HG02610 (cell line): ENCODE measurements at regions not wholly inside any gene's neighbourhood (a gene's known extent, or its start where the extent isn't known, plus 50 kb on each side); places are given as distances from the start of the nearest gene placed in this dataset.

Experiments
- ATAC-seq: cut with Tn5 transposase; IDR thresholded peaks from one replicate; pipeline ENCODE4 v1.9.1; 2021; ENCODE audit warnings: mild to moderate bottlenecking, moderate library complexity; ENCODE audit not compliant: unreplicated experiment

GRCh38 chr19:32188921-32189320, 156.5 kb upstream of the ZNF507 start:
- ATAC-seq, result no peak

GRCh38 chr19:32189956-32190706, 155.3 kb upstream of the ZNF507 start:
- ATAC-seq, result no peak

DNA sequence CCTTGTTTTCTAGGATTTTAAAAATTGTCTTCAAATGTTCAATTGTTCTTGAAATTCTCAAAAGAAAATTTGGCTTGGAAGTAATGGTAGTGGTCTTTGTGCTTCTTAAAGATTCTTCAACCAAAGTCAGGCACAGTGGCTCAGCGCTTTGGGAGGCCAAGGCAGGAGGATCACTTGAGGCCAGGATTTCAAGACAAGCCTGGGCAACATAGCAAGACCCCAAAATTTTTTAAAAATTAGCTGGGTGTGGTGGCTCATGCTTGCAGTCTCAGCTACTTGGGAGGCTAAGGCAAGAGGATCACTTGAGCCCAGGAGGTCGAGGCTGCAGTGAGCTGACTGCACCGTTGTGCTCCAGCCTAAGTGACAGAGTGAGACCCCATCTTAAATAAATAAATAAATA, 153.5 kb upstream of the ZNF507 start:
- ATAC-seq, result no peak

- no peak for ATAC-seq
These were observed 149.5 kb upstream of the ZNF507 start for GRCh38 chr19:32195706-32196610.

- no peak for ATAC-seq
These were observed 148.6 kb upstream of the ZNF507 start for GRCh38 chr19:32196690-32197420.

DNA sequence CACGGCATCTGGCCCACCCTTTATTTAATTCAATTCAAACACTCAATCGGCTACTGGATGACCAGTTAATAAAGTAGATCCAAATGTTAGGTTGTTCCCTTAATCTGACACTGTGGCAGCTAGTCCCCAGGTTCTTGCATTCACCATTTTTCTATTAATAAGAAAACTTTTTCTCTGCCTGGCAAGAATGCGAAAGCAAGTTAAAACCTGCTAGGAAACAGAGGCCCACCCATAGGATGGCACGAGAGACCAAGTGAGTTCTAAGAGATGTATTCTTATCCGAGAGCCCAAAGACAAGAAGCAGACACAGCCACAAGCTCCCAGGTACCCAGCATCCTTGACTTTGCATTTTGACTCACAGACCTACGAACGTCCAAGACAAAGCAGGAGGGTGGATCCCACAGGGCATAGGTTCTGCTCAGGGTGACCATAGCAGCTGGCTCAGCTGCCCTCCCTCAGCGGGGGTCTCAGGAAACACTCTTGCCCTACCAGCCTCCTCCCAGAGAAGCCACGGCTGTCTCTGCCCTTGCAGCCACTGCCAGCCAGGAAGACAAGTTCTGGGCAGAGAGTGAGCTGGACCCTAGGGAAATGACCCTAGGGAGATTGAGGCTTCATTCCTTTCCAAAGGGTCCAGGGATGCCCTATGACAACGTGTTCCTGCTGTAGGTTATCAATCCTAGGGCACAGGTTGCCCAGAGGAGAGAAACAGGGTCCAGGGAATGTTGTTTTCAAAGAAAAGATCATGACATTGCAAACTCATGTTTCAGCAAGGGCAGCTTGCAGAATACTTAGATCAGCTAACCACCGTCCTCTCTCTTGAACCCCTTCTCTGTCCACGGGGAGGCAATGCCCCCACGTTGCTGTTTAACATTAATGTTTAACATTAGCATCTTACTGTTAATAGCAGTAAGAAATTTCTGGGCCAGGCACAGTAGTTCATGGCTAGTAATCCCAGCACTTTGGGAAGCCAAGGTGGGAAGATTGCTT, 147.2 kb upstream of the ZNF507 start:
- ATAC-seq, result no peak

DNA sequence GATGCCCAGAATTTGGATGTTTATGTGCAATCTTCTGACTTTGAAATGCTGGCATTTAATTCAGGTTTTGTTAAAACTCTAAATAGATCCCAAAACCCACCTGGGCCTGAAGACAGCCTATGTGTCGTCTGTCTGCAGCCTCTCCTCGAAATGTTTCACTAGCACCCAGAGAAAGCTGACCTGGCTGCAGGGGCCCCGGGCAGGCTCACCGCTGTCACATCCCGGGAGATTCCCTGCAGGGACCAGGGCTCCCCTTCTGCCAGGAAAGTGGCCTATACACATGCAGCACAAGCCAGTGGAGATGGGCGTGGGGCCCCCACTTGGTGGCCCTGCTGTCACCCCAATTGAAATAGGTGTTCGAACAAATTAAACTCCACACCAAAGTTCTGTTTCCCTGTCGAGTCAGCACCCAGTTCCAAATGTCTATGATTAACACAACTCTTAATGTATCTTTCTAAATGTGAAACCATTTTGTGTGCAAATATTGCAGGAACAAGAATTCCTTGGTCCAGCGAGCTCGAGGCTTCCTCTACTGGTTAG, 145.8 kb upstream of the ZNF507 start:
- no peak for ATAC-seq

- no peak for ATAC-seq
These were observed 144.9 kb upstream of the ZNF507 start for GRCh38 chr19:32200312-32201038.

- no peak for ATAC-seq
These were observed 144.2 kb upstream of the ZNF507 start for GRCh38 chr19:32201211-32201610.

DNA sequence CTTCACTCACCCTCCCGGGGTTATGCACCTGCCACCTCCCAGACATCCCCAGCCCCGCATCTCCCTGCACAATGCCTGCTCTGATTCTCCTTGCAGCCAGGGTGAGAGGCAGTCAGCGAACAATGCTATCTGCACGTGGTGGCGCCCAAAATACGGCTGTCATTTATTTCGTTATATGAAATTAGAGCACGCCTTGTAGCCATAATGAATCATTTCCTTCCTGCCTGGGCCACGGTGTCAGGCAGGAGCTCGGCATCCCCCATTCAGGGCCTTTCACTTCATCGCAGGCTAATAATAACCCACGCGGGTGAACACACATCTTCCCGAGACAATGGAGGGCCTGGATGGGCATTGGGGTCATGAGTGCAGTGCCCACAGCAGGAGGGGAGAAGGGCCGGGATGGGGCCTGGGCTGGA, 143.8 kb upstream of the ZNF507 start:
- no peak for ATAC-seq

DNA sequence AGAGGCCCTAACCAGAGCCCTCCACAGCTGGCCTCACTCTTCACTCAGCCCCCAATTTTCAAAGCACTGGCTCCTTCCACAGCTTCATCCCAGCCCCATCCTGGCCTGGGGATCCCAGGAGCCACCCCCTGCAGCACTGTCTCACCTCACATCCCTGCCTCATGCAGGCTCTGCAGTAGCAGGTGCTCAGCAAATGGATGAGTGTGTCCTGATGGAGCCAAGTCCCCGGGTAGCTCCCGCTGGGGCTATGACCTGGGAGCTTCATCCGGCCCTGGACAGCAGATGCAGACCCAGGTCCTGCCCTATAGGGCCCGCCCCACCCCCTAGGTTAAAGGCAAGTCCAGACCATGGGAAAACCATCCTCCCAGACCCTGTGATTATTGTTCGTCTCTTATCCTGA, 143.2 kb upstream of the ZNF507 start:
- ATAC-seq, result no peak

- ATAC-seq, result no peak
These were observed 142.2 kb upstream of the ZNF507 start for GRCh38 chr19:32203161-32203560.

- no peak for ATAC-seq
These were observed 139.3 kb upstream of the ZNF507 start for GRCh38 chr19:32206065-32206464.

DNA sequence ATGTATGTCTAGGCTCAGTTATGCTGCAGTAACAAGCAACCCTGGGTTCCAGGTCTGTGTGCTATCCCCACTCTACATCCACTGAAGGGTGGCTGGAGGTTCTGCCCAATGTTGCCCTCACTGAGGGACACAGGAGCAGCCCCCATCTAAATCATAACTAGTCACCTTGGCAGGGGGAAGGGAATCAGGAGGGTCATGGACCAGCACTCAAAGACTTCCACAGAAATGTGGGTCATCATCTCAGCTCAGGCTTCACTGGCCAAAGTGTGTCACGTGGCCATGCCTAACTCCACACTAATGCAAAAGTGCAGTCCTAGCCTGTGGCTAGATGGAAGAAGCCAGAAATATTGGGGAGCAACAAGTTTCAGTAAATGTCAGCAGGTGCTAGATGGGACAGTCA, 137.3 kb upstream of the ZNF507 start:
- ATAC-seq, result no peak

DNA sequence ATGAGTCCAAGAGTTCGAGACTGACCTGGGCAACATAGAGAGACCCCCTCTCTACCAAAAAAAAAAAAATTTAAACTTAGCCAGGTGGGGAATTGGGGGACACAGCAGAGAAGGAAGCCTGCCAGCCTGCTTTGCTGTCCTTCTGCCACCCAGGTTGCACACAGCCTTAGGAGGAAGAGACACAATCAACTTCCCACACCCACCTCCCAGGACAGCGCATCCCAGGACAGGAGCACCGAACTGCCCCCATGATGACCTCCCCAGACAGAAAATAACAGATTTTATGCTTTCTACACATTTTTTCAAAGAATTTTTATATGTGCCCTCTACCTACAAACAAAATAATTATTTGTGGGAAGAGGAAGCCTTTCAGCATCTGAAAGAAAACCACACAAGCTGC, 126.0 kb upstream of the ZNF507 start:
- no peak for ATAC-seq

GRCh38 chr19:32219881-32220472, 125.4 kb upstream of the ZNF507 start:
- no peak for ATAC-seq

DNA sequence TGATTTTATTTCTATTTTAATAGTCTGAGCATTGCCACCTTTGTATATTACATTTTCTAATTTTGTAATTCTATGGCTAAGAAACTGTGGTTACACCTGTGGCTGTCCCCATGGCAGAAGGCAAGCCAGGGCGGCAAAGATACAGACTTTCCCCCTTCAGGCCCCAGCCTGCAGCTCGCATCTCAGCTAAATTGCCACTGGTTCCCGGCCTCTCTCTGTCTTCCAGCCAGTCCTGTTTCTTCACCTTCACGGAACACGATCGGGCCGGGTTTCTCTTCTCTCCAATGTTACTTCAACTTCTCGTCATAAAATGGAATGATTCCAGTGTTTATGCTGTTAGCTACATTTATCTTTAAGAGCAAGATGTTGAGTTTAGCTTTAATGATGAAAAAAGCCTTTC, 124.5 kb upstream of the ZNF507 start:
- no peak for ATAC-seq

DNA sequence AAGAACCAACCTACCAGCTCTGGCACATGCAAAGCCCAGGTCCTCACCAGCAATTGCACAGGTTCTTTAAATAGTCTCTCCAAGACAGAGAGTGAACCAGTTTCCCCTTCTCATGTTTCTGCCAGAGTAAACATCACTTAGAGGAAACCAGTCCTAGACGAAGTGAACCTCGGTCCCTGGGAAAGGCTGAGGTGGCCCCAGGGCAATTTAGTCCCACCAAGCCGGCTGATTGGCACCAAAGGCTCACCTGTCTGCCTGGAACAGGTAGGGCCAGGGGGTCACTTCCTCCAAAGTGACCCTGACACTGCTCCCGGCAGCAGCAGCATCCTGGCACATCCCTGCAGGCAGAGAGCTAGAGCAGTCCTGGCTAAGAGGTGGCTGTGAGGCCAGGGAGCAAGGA, 122.9 kb upstream of the ZNF507 start:
- no peak for ATAC-seq

DNA sequence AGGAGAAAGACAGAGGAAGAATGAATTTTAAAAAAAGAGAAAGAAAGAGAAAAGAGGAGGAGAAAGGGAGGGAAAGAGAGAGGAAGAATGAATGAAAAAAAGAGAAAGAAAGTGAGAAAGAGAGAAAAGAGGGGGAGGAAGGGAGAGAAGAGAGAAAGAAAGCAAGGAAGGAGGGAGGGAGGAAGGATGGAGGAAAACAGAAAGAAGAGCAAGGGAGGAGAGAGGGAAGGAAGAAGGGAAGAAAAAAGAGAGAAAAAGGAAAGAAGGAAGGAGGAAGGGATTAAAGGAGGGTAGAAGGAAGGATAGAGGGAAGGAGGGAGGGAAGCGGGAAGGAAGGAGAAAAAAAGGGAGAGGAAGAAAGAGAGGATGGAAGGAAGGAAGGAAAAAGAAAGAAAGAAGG, 122.3 kb upstream of the ZNF507 start:
- no peak for ATAC-seq
